Parathyroid adenoma (tissue), 2 donors: ENCODE measurements at regions not wholly inside any gene's neighbourhood (a gene's known extent, or its start where the extent isn't known, plus 50 kb on each side); places are given as distances from the start of the nearest gene placed in this dataset.

Experiments
- H2AFZ ChIP-seq: fragments of 300-600 bp; sonication (generic); one replicate; pipeline ENCODE4 v1.7.0; 2017; ENCODE audit warnings: antibody characterized with exemption, mild to moderate bottlenecking
- H3K27ac ChIP-seq: fragments of 300-600 bp; sonication (generic); one replicate; pipeline ENCODE4 v1.7.0; 2017
- H3K27me3 ChIP-seq: fragments of 300-600 bp; sonication (generic); one replicate; pipeline ENCODE4 v1.7.0; 2017; ENCODE audit warnings: low read length; ENCODE audit not compliant: control insufficient read depth, insufficient read depth
- H3K36me3 ChIP-seq: fragments of 300-600 bp; sonication (generic); one replicate; pipeline ENCODE4 v1.7.0; 2017; ENCODE audit warnings: low read length; ENCODE audit not compliant: control insufficient read depth, insufficient read depth
- H3K4me1 ChIP-seq: fragments of 300-600 bp; sonication (generic); one replicate; pipeline ENCODE4 v1.7.0; 2017; ENCODE audit warnings: control low read depth
- H3K4me2 ChIP-seq: fragments of 300-600 bp; sonication (generic); one replicate; pipeline ENCODE4 v1.7.0; 2017; ENCODE audit warnings: low read length
- H3K4me3 ChIP-seq: fragments of 300-600 bp; sonication (generic); one replicate; pipeline ENCODE4 v1.7.0; 2017; ENCODE audit warnings: low read depth, low read length
- H3K79me2 ChIP-seq: fragments of 300-600 bp; sonication (generic); one replicate; pipeline ENCODE4 v1.7.0; 2017; ENCODE audit warnings: control low read depth
- H3K9ac ChIP-seq: fragments of 300-600 bp; sonication (generic); one replicate; pipeline ENCODE4 v1.7.0; 2017; ENCODE audit warnings: mild to moderate bottlenecking
- H3K9me3 ChIP-seq: fragments of 300-600 bp; sonication (generic); one replicate; pipeline ENCODE4 v1.7.0; 2017; ENCODE audit warnings: low read length; ENCODE audit not compliant: control insufficient read depth
- TF ChIP-seq, protein P1 (sequence below): fragments of 300-600 bp; sonication (generic); IDR thresholded peaks from one replicate; pipeline ENCODE4 v1.7.0; 2017; ENCODE audit warnings: antibody characterized with exemption, mild to moderate bottlenecking
- donor health status: primary hyperparathyroidism.

DNA sequence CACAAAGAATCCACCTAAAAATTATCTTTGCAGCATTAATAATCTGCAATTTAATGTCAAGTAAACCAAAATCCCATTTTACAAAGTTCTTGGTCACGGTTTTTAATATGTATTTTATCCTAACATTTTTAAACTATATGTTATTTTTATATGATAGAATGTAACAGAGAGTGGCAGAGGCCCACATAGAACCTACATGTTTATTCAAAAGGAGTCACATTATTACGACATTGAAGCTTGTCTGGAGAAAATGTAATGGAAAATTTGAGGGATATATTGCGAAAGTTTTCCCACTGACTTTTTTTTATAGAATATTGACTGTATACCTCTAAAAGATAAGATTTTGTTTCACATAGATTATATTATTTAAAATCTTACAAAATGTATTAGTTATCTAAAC is 89.7 kb upstream of the COL3A1 start:
- H3K27me3 ChIP-seq: no peaks in the 10 kb centered on the region
- no peaks in the 10 kb centered on the region for H3K9me3 ChIP-seq
- H3K4me3 ChIP-seq: no peak overlapping the region
- no peaks in the 10 kb centered on the region for H3K4me1 ChIP-seq
- H3K79me2 ChIP-seq: no peaks in the 10 kb centered on the region
- H3K9ac ChIP-seq: no peak overlapping the region
- H3K36me3 ChIP-seq: no peaks in the 10 kb centered on the region
- TF ChIP-seq, protein P1, sequence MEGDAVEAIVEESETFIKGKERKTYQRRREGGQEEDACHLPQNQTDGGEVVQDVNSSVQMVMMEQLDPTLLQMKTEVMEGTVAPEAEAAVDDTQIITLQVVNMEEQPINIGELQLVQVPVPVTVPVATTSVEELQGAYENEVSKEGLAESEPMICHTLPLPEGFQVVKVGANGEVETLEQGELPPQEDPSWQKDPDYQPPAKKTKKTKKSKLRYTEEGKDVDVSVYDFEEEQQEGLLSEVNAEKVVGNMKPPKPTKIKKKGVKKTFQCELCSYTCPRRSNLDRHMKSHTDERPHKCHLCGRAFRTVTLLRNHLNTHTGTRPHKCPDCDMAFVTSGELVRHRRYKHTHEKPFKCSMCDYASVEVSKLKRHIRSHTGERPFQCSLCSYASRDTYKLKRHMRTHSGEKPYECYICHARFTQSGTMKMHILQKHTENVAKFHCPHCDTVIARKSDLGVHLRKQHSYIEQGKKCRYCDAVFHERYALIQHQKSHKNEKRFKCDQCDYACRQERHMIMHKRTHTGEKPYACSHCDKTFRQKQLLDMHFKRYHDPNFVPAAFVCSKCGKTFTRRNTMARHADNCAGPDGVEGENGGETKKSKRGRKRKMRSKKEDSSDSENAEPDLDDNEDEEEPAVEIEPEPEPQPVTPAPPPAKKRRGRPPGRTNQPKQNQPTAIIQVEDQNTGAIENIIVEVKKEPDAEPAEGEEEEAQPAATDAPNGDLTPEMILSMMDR: no peak
- H2AFZ ChIP-seq: no peak overlapping the region
- H3K4me2 ChIP-seq: no peak overlapping the region
- H3K27ac ChIP-seq: no peak overlapping the region

DNA sequence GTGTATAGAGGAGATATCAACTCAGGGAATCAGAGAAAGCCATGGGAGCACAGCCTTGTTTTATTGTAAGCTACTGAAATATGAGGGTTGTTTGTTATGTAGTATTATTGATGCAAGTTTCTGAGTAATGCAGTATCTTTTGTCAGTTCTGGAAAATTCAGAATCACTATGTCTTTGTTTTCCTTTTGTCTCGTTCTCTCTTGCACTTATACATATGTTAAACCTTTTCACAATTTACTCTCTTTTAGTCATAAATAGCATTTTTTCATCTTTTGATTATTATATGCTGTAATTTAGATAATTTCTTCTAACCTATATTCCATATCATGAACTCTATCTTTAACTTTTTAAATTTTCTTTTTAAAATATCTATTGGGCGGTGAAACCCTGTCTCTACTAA is 85.0 kb upstream of the COL3A1 start:
- no peaks in the 10 kb centered on the region for H3K4me1 ChIP-seq
- no peak overlapping the region for H2AFZ ChIP-seq
- H3K9ac ChIP-seq: no peak overlapping the region
- no peak overlapping the region for H3K27ac ChIP-seq
- H3K4me3 ChIP-seq: no peak overlapping the region
- no peaks in the 10 kb centered on the region for H3K36me3 ChIP-seq
- H3K4me2 ChIP-seq: no peak overlapping the region
- H3K79me2 ChIP-seq: no peaks in the 10 kb centered on the region
- TF ChIP-seq, protein P1: no peak
- H3K27me3 ChIP-seq: no peaks in the 10 kb centered on the region
- H3K9me3 ChIP-seq: no peaks in the 10 kb centered on the region

DNA sequence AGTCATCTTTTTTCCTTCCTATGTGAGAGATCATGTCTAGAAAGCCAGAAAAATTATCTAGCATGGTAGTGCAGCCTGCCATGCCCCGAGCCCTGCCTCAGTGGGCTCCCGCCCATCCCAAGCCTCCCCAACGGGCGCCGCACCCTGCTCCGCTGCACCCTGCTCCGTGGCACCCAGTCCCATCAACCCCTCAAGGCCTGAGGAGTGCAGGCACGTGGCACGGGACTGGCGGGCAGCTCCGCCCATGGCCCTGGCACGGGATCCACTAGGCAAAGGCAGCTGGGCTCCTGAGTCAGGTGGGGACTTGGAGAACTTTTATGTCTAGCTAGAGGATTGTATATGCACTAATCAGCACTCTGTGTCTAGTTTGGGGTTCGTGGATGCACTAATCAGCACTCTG is 83.4 kb upstream of the COL3A1 start:
- H3K27me3 ChIP-seq: no peaks in the 10 kb centered on the region
- no peak overlapping the region for H3K4me3 ChIP-seq
- TF ChIP-seq, protein P1: no peak
- no peaks in the 10 kb centered on the region for H3K79me2 ChIP-seq
- H3K27ac ChIP-seq: no peak overlapping the region
- no peaks in the 10 kb centered on the region for H3K36me3 ChIP-seq
- H3K4me2 ChIP-seq: no peak overlapping the region
- no peaks in the 10 kb centered on the region for H3K4me1 ChIP-seq
- H3K9ac ChIP-seq: no peak overlapping the region
- H3K9me3 ChIP-seq: no peaks in the 10 kb centered on the region
- H2AFZ ChIP-seq: no peak overlapping the region

DNA sequence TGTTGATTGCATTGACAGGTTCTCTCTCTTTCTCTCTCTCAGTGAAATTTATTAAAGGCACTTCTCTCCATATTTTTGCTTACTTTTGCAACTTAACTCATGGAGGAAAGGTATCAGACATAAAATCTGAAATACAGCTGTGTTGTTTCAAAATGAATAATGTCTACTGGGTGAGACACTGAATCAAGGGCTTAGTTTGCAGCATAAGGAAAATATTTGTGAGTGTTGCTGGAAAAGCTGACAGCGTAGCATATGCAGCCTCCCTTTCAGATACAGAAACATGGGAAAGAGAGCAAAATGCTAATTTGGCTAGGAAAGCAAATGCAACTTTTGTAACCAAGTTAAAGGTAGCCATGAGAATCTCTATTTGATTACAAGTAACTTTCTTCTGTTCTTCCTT is 81.5 kb upstream of the COL3A1 start:
- H3K9ac ChIP-seq: no peak overlapping the region
- H3K79me2 ChIP-seq: no peaks in the 10 kb centered on the region
- H3K4me2 ChIP-seq: no peak overlapping the region
- no peaks in the 10 kb centered on the region for H3K27me3 ChIP-seq
- TF ChIP-seq, protein P1: no peak
- H3K36me3 ChIP-seq: no peaks in the 10 kb centered on the region
- H3K4me3 ChIP-seq: no peak overlapping the region
- H2AFZ ChIP-seq: no peak overlapping the region
- no peak overlapping the region for H3K27ac ChIP-seq
- no peaks in the 10 kb centered on the region for H3K9me3 ChIP-seq
- H3K4me1 ChIP-seq: no peaks in the 10 kb centered on the region

DNA sequence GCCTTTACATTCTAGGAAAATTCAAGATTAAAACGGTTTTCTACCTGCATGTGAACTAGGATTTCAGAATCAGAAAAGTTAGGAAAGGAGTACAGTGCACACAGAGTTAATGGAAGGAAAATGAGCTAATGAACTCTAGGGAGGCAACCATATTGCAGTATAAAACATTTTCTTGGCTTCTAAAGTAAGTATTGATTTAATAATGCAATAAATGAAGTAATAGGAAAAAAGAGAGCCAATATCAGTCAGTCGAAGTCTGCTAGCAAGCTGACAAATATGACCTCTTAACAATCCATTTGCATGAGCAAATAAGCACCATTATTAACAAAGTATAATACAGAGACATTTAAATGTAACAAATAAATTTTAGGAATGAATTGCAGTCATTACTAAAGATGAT is 80.2 kb upstream of the COL3A1 start:
- H3K4me3 ChIP-seq: no peak overlapping the region
- H3K9ac ChIP-seq: no peak overlapping the region
- H3K9me3 ChIP-seq: no peaks in the 10 kb centered on the region
- no peaks in the 10 kb centered on the region for H3K4me1 ChIP-seq
- no peaks in the 10 kb centered on the region for H3K27me3 ChIP-seq
- no peak overlapping the region for H3K4me2 ChIP-seq
- H2AFZ ChIP-seq: no peak overlapping the region
- no peaks in the 10 kb centered on the region for H3K36me3 ChIP-seq
- H3K27ac ChIP-seq: no peak overlapping the region
- TF ChIP-seq, protein P1: no peak
- H3K79me2 ChIP-seq: no peaks in the 10 kb centered on the region
